Occipital lobe (tissue), 1 donor: ENCODE measurements at regions not wholly inside any gene's neighbourhood (a gene's known extent, or its start where the extent isn't known, plus 50 kb on each side); places are given as distances from the start of the nearest gene placed in this dataset.

ENCODE experiments used
- DNase-seq: peaks from one replicate; lab custom pipeline; 2025; lab: John Stamatoyannopoulos, UW

DNA sequence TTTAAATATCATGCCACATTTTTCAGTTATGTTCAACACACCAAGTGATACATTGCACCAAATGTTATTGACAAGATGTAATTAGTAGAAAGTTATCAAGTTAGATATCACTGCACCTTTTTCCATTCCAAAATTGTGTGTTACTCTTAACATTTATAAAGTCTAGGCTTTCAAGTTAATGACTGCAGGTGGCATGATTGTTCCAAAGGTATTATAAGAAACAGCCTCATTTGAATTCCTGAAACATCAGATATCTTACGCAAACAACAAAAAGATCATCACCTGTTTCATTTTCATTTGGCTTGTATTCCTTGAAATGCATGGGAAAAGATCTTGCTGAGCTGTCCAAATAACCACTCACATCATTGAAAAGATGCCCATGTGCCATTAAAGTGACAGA is 1528.2 kb upstream of the ZEB2 start:
- DNase-seq, result no peak

DNA sequence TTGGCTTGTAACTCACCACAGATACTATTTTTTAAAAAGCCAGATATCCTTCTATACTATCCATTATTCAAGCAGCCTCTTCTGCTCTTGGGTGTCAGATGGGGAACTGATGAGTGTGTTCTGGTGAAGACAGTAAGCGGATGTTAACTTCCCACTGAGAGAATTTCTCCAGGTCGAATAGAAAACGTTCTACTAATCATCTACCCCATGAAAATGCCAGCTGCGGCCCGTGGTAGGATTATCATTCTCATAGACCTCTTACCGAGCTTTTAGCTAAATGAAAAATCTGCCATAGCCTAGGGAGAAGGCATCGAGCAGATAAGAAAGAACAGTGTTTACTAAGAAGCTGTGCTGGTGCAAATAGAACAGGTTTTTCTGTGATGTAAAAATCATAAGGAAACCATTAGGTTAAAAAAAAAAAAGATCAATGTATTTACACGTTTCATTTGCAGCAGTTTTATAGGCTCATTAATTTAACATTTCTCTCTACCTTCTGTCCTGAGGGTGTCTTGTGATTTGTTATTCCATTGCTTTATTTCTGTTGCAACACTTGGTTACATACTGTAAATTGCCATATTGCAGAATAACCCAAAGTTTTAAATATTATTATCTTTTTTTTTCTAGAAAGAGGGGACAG is 1521.5 kb upstream of the ZEB2 start:
- no peak for DNase-seq

DNA sequence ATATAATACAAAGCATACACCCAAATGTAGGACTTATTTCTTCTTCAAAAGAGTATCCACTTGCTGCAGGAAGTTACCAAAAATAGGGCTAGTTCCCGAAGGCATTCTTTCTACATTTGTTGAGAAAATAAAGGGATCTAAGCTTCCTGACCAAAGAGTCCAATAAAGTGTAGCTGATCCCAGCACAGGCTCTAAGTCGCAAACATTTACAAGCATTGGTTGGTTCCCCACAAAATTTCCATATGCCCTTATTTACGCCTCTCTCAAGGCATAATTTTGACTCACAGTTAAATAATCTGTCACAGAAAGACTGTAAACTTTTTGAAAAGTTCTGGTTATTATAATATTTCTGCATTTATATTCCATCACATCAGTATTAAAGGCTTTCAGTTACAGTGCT is 1520.1 kb upstream of the ZEB2 start:
- DNase-seq, result no peak

DNA sequence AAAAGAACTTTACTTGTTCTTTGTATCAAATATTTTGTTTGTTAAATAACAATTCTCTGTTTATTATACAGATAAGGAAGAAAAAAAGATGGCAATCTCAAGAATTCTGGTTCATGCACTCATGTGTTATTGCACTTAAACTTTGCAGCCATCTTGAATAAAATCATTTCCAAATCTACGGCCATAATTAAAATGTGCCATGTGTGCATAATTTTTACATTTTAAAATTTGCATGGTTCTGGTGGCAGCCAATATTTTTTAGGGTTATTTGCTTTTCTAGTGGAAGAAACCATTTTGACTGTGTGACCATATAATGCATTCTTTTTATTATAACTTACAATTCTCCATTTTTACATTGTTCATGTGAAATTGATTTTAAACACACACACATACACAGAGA is 1518.1 kb upstream of the ZEB2 start:
- no peak for DNase-seq

- no peak for DNase-seq
These were observed 1517.5 kb upstream of the ZEB2 start for GRCh38 chr2:146037334-146037870.

DNA sequence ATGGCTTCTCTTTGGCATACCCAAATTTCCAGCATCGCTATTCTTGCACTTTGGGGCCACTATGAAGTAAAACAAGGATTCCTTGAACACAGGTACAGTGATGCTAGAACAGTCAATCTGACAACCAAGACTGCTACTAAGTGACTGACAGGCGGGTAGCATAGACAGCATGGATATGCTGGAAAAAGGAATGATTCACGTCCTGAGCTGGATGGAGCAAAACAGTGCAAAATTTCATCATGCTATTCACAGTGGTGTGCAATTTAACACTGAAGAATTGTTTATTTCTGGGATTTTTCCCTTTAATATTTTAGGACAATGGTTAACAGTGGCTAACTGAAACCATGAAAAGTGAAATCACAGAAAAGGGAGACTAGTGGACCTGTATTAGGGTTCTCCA is 1511.2 kb upstream of the ZEB2 start:
- no peak for DNase-seq

GRCh38 chr2:146027156-146027555 is 1507.2 kb upstream of the ZEB2 start:
- DNase-seq, result no peak

DNA sequence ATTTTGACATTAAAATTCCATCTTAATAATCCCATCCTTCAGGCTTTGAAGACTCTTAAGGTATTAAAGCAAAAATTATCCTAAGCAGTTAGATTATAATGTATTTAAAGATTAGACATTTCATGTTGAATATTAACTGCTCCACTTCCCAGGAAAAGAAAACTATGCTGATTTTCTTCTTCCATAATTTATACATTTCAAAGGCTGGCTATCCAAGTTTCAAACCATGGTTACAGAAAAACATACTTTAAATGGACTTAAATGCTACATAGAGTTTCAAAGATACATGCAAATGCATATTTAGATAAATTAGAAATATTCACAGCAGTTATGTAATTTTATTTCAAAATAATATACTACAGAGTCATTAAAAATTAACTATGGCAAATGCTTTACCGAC is 1505.6 kb upstream of the ZEB2 start:
- DNase-seq, result no peak

DNA sequence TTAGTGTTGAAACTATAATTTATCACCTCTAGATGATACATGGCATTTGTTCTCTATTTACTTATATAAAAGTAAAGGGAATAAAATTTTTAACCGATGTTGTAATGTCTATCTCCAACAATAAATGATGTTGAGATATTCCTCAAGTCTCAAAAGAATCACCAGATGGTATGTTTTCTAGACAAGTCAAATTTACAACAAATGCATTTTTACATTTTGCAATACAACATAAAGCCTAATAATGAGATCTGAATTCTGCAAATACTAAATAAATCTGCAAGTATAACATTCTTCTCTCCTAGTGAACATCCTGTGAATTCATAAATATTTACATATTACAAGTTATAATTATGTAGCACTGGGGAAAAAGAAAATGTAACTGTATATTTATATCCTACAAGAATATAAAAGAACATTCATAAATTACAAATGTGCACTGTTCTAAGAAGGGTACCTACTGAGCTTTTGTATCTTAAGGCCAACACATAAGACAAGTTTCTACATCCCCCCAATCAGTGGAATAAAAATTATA is 1504.4 kb upstream of the ZEB2 start:
- DNase-seq, result no peak

DNA sequence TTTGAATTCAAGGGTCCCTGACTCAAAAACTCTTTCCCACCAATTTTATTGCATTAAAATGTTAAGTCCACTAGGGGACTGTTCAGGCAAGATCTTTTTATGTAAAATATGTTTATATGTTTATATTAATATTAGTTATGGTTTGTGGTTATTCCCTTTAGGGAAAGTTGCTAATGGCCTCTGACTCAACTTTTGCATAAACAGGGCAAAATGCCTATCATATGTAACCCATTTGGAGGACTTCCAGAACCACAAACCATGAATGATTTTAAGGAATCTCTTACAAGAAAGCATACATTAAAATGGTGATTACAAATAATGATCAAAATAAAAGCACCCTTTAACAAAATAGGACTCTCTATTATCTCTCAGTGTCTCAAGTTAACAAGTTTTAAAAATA is 1484.5 kb upstream of the ZEB2 start:
- DNase-seq, result no peak

DNA sequence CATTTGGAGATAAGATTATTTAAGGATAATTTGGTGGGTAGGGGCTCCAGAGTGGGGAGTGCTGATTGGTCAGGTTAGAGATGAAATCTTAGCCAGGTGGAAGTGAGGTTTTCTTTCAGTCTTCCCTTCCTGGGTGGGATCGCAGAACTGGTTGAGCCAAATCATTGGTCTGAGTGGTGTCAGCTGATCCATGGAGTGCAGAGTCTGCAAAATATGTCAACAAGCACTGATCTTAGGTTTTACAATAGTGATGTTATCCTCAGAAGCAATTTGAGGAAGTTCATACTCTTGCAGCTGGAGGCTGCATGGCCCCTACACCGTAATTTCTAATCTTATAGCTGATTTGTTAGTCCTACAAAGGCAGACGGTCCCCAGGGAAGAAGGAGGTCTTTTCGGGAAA is 1483.4 kb upstream of the ZEB2 start:
- DNase-seq, result no peak

DNA sequence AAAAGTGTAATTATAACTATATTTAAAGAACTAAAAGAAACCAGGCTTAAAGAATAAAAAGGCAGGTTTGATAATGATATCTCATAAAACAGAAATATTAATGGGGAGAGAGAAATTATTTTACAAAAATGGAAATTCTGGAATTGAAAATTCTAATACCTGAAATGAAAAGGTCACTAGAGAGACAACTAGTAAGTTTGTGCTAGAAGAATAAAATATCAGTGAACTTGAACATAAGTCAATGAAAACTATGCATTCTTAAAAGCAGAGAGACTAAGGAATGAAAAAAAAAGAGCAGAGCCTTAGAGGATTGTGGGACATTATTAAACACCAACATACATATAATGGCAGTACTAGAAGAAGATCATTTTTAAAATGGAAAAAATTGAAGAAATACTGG is 1475.0 kb upstream of the ZEB2 start:
- DNase-seq, result no peak

DNA sequence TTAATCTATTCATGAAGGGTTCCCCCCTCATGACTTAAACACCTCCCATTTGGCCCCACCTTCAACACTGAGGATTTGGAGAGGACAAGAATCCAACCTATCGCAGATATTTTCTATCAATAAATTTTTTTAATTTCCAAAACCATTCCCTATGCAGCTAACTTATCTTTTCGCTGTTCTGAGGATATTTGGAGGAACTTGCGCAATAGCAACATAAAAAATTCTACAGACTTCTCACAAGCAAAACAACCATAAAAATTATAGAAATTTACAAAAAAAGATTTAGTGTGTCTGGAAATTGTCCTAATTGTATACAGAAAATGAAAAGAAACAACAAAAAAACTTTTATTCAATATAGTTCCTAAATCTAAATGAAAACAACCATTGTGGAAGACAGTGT is 1472.7 kb upstream of the ZEB2 start:
- DNase-seq, result no peak

- DNase-seq, result no peak
These were observed 1467.9 kb upstream of the ZEB2 start for GRCh38 chr2:145987793-145988192.

DNA sequence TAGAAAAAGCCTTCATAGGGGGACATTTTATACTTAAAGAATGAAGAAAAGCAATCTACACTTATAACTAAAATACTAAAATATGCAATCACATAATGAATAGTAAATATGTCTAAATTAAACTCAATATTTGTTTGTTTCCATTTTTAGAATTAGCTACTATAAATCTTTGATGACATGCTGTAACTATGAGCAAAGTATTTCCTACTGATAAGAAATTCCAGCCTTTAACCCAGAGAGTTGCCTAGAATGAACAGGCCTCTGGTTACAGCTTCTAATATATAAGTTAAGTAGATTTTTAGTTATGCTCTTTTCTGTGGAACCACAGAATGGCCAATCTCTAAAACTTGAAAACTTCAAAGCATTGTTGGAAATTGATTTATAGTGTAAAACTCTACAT is 1465.6 kb upstream of the ZEB2 start:
- DNase-seq, result no peak

DNA sequence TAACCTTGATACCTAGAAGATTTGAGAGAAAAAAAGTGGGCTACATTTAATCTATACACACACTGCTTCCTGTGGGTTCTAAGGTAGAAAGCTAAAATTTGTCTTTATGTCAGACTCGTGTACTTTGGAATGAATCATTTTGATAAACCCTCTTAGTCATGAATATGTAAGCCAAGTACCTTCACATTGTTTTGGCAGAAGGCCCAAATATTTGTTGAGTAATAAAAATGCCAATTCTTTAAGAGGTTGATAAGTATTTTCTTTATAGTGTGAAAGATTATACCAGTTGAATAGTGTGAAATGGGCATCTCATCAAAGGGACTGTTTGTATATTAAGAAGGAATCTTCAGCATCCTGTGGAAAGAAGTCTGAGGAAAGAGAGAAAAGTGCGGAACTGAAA is 1464.7 kb upstream of the ZEB2 start:
- no peak for DNase-seq

DNA sequence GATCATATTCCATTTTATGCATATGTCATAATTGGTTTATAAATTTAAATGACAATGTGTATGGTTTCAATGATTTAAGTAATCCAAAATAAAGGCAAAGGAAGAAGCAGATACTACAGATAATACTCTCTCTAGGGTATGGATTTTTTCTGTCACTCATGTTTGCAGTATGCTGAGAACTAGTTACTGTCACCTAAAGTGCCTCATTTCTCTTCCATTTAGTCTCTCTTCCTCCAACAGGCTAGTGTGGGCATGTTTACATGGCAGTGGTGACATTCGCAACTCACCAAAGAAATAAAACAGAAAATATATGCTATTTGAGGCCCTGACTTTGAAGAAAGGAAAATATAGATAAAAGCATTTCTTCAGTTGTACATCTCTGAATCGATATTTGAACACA is 1460.4 kb upstream of the ZEB2 start:
- no peak for DNase-seq

GRCh38 chr2:145975406-145975805 is 1455.5 kb upstream of the ZEB2 start:
- DNase-seq, result no peak

DNA sequence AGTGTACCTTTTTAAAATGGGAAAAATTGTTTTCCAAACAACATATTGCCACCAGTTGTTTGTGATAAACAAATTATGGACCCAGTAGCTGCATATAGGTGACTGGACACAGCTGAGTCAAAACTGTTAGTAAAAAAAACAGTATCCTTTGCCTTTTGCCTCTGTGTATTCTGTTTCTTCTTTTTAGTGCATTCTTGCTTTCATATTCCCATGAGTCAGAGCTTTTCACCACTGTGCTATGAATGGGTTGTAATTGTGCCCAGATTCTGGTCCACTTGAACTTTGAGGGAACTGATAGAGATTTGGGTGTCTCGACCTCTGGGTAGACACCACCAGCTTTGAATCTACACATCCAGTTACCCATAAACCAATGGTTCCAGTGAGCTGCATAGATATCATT is 1441.9 kb upstream of the ZEB2 start:
- DNase-seq, result no peak

DNA sequence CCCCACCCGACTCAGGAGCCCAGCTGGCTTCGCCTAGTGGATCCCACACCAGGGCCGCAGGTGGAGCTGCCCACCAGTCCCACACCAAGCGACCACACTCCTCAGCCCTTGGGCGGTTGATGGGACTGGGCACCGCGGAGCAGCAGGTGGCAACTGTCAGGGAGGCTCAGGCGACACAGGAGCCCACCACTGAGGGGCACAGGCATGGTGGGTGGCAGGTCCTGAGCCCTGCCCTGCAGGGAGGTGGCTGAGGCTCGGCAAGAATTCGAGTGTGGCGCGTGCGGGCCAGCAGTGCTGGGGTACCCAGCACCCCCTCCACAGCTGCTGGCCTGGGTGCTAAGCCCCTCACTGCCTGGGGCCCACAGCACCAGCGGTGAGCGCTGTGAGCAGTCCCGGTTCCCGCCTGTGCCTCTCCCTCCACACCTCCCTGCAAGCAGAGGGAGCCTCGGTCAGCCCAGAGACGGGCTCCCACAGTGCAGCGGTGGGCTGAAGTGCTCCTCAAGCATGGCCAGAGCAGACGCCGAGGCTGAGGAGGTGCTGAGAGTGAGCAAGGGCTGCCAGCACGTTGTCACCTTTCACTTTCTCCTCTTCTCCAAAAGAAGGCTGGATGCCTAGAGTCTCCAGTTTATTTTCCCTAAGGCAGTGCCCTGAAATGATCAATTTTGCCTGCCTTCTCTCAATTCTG is 1440.7 kb upstream of the ZEB2 start:
- DNase-seq, result no peak

DNA sequence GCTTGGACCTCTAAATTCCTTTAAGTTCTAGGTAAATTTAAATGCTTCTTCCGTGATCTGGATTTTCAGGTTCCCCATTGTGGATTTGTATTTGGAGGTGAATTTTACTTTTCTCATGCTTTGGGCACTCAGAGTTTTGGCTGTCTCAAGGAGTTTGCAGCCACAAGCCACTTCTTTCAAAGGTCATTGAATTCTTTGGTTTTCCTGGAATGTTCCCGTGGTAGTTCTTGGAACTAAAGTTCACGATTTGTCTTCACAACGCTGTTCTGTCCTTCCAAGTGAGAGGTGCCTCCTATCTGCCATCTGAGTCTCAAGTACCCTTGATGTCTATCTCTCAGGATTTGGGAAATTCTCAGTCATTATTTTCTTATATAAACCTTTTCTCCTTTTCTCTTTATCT is 1438.7 kb upstream of the ZEB2 start:
- DNase-seq, result no peak

DNA sequence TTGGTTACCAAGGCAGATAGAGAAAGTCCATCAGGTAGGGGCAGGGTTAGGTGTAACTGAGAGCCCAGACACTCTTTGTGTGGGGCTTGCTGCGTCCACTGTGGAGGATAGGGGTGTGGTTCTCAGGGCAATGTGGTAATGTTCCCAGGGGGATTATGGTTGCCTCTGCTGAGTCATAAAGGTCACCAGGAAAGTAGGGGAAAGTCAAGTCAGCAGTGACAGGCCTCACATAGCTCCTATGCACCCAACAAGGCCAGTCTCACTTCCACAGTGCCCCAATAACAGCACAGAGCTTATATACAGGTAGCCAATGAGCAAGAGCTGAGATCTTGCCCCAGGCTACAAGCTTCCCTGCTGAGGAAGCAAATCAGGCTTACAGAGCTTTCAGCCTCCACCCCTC is 1438.0 kb upstream of the ZEB2 start:
- no peak for DNase-seq

GRCh38 chr2:145939949-145940348 is 1420.0 kb upstream of the ZEB2 start:
- no peak for DNase-seq
